Caco-2 (cell line): ENCODE measurements at regions not wholly inside any gene's neighbourhood (a gene's known extent, or its start where the extent isn't known, plus 50 kb on each side); places are given as distances from the start of the nearest gene placed in this dataset.

Experiments used
- BruUV-seq: library from RNA; stranded (reverse); fragments of 400-500 nt; replicated peaks from 2 replicates; lab custom pipeline; 2021; lab: Mats Ljungman, UMichigan
- CTCF ChIA-PET: fragments of 300-600 bp; sonication (Branson Sonifier 250); formaldehyde crosslinking; loops from one replicate; lab custom pipeline; 2022; ENCODE audit warnings: antibody characterized with exemption; lab: Charles Lee
- POLR2A ChIA-PET: fragments of 300-600 bp; sonication (Branson Sonifier 250); formaldehyde crosslinking; loops from one replicate; lab custom pipeline; 2022; ENCODE audit warnings: antibody characterized with exemption; lab: Charles Lee
- DNase-seq, 2 experiments: peaks; one replicate each; pipeline versions ENCODE4 v3.0.0 to v3.0.0-alpha.2; 2020 to 2022
- H3K27me3 ChIP-seq: replicated peaks from 2 replicates; pipeline ENCODE4 v1.6.0; 2011; ENCODE audit warnings: low read length; ENCODE audit not compliant: control insufficient read depth, insufficient read depth
- H3K36me3 ChIP-seq: 2 replicates; pipeline ENCODE4 v1.5.1; 2011; ENCODE audit warnings: low read length; ENCODE audit not compliant: control insufficient read depth, insufficient read depth
- H3K4me1 ChIP-seq: fragments of 250-450 bp; sonication (Bioruptor Pico); 2 replicates; pipeline ENCODE4 v1.5.1; 2020; ENCODE audit warnings: mild to moderate bottlenecking
- H3K4me3 ChIP-seq: 2 replicates; pipeline ENCODE4 v1.5.1; 2011; ENCODE audit warnings: low read depth, mild to moderate bottlenecking, control low read depth, low read length
- H3K9me3 ChIP-seq: fragments of 250-450 bp; sonication (Bioruptor Pico); 2 replicates; pipeline ENCODE4 v1.5.1; 2020; ENCODE audit warnings: mild to moderate bottlenecking, moderate library complexity
- H3K27ac Mint-ChIP-seq: one replicate; pipeline ENCODE4 v1.8.0; 2022; ENCODE audit warnings: mixed read lengths; ENCODE audit not compliant: unreplicated experiment
- H3K27me3 Mint-ChIP-seq: one replicate; pipeline ENCODE4 v1.8.0; 2022; ENCODE audit warnings: mixed read lengths; ENCODE audit not compliant: insufficient read depth, unreplicated experiment
- H3K36me3 Mint-ChIP-seq: one replicate; pipeline ENCODE4 v1.8.0; 2022; ENCODE audit warnings: mild to moderate bottlenecking, mixed read lengths; ENCODE audit not compliant: insufficient read depth, unreplicated experiment
- H3K4me1 Mint-ChIP-seq: one replicate; pipeline ENCODE4 v1.8.0; 2022; ENCODE audit warnings: low read depth, mixed read lengths; ENCODE audit not compliant: unreplicated experiment
- H3K4me3 Mint-ChIP-seq: one replicate; pipeline ENCODE4 v1.8.0; 2022; ENCODE audit warnings: mild to moderate bottlenecking, moderate library complexity, mixed read lengths; ENCODE audit not compliant: unreplicated experiment
- H3K9me3 Mint-ChIP-seq: one replicate; pipeline ENCODE4 v1.8.0; 2022; ENCODE audit warnings: mixed read lengths; ENCODE audit not compliant: unreplicated experiment
- CTCF ChIP-seq, 2 experiments: fragments of 200-600 bp in 1 of 2; IDR thresholded peaks; 1 replicate in 1 of 2; 2 replicates in 1 of 2; pipeline versions ENCODE4 v1.5.1 to v1.8.0; 2011 to 2022; ENCODE audit warnings: antibody characterized with exemption in 1 of 2, control low read depth in 1 of 2, inconsistent platforms in 1 of 2, low read depth in 1 of 2, low read length in 1 of 2, mild to moderate bottlenecking in 1 of 2, moderate library complexity in 1 of 2; ENCODE audit not compliant: insufficient read depth in 1 of 2, severe bottlenecking in 1 of 2, unreplicated experiment in 1 of 2
- intact Hi-C: fragments of 100-400 bp; cut with micrococcal nuclease; formaldehyde crosslinking; loops from one replicate; pipeline ENCODE4 v1.10.0; 2022; ENCODE audit not compliant: unreplicated experiment

- Mint-ChIP-seq H3K4me1 (no peaks in the 10 kb centered on the region), H3K27ac (no peak overlapping the region), H3K4me3 (no peak overlapping the region), H3K36me3 (no peaks in the 10 kb centered on the region), H3K27me3 (no peaks in the 10 kb centered on the region), H3K9me3 (no peaks in the 10 kb centered on the region)
- POLR2A ChIA-PET, result no interaction called here
- no peak for TF ChIP-seq CTCF (IDR thresholded peaks at IDR 0.05; ENCODE audit: insufficient read depth in 1 of 2, low read depth in 1 of 2, low read length in 1 of 2, severe bottlenecking in 1 of 2, unreplicated experiment in 1 of 2)
- intact Hi-C loops, result no loop called here
- Histone ChIP-seq H3K4me1 (no peaks in the 10 kb centered on the region), H3K9me3 (no peaks in the 10 kb centered on the region), H3K27me3 (no peaks in the 10 kb centered on the region), H3K4me3 (no peak overlapping the region), H3K36me3 (no peaks in the 10 kb centered on the region)
- no peak for DNase-seq
- no TSS peak for BruUV-seq
- CTCF ChIA-PET, result no interaction called here
Observed at GRCh38 chr17:5822281-5823060, 238.2 kb upstream of the NLRP1 start.

GRCh38 chr17:5823219-5823618, 238.9 kb upstream of the NLRP1 start:
- Histone ChIP-seq H3K27me3 (no peaks in the 10 kb centered on the region), H3K4me3 (no peak overlapping the region), H3K9me3 (no peaks in the 10 kb centered on the region), H3K4me1 (no peaks in the 10 kb centered on the region), H3K36me3 (no peaks in the 10 kb centered on the region)
- no peaks in the 10 kb centered on the region for H3K4me1 Mint-ChIP-seq
- no peak overlapping the region for H3K4me3 Mint-ChIP-seq
- H3K9me3 Mint-ChIP-seq, result no peaks in the 10 kb centered on the region
- no peak overlapping the region for H3K27ac Mint-ChIP-seq
- no TSS peak for BruUV-seq
- intact Hi-C loops, result no loop called here
- no peak for DNase-seq
- ChIA-PET POLR2A (no interaction called here), CTCF (no interaction called here)
- H3K27me3 Mint-ChIP-seq, result no peaks in the 10 kb centered on the region
- H3K36me3 Mint-ChIP-seq, result no peaks in the 10 kb centered on the region
- TF ChIP-seq CTCF (IDR thresholded peaks at IDR 0.05; ENCODE audit: insufficient read depth in 1 of 2, low read depth in 1 of 2, low read length in 1 of 2, severe bottlenecking in 1 of 2, unreplicated experiment in 1 of 2), result no peak

- DNase-seq, result no peak
- CTCF ChIA-PET, result no interaction called here
- H3K4me3 Mint-ChIP-seq, result no peak overlapping the region
- BruUV-seq, result no TSS peak
- Histone ChIP-seq H3K9me3 (no peaks in the 10 kb centered on the region), H3K4me1 (no peaks in the 10 kb centered on the region), H3K27me3 (no peaks in the 10 kb centered on the region), H3K4me3 (no peak overlapping the region), H3K36me3 (no peaks in the 10 kb centered on the region)
- no peak for TF ChIP-seq CTCF (IDR thresholded peaks at IDR 0.05; ENCODE audit: insufficient read depth in 1 of 2, low read depth in 1 of 2, low read length in 1 of 2, severe bottlenecking in 1 of 2, unreplicated experiment in 1 of 2)
- no peak overlapping the region for H3K27ac Mint-ChIP-seq
- no peaks in the 10 kb centered on the region for H3K27me3 Mint-ChIP-seq
- intact Hi-C loops, result no loop called here
- H3K4me1 Mint-ChIP-seq, result no peaks in the 10 kb centered on the region
- H3K9me3 Mint-ChIP-seq, result no peaks in the 10 kb centered on the region
- no peaks in the 10 kb centered on the region for H3K36me3 Mint-ChIP-seq
- POLR2A ChIA-PET, result no interaction called here
Observed at GRCh38 chr17:5825717-5826330, 241.5 kb upstream of the NLRP1 start.
